IPS-NIHi11 (cell line): ENCODE measurements at regions not wholly inside any gene's neighbourhood (a gene's known extent, or its start where the extent isn't known, plus 50 kb on each side); places are given as distances from the start of the nearest gene placed in this dataset.

Experiments
- DNase-seq: peaks from one replicate; pipeline ENCODE4 v3.0.0; 2012; ENCODE audit warnings: mixed read lengths, low spot score

DNA sequence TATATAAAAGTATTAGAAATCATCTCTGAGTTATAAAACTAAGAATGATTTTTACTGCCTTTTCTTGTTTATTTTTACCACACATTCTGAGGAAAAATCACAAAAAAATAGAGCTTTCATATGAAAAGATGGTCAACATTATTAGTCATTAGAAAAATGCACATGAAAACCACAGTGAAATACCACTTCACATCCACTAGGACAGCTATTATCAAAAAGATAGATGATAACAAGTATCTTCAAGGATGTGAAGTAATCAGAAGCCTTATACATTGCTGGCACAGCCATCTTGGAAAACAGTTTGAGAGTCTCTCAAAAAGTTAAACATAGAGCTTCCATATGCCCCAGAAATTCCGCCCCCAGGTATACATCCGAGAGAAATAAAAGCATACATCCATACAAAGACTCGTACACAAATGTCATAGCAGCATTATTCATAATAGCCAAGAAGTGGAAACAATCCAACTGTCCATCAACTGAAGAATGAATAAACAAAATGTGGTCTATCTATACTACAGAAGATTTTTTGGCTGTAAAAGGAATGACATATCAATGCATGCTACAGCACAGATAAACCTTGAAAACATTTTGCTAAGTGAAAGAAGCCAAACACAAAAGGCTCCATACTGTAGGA is 523.9 kb downstream of the FUT8 start:
- DNase-seq, result no peak

DNA sequence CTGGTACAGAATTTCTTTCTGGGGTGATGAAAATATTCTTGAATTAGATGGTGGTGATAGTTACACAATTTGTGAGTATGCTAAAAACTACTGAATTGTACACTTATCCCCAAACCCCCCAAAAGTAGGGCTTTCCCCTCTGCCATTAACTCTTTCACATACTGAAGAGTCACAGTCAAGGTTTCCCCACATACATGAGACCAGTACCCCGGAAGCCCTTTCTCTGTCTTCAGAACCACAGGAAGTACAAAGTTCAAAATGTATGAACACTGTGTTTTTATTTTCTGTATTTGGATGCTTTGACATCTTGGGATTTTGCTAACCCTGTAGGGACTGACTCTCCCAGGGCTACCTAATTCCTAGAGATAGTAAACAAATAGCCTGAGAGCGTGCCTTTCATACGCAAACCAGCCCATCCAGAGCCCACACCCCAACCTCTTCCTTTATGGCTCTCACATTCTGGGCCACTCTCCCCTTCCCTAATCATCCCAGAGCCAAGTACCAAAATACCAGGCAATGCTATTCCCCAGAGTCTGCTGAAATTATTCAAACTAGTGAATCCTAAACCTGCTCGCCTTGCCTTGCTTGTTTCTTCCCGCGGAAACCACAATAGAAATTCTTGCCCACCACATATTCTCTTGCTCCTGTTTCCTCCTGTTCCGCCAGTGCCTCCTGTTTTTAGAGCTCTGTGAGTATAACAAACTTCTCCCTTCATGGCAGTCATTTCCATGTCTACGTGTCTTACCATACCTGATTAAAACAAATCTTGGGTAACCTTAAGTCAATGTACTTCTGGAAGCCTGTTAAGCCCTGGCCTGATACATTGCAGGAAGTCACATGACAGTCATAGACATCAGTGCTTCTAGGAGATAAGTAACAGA is 524.8 kb downstream of the FUT8 start:
- no peak for DNase-seq

DNA sequence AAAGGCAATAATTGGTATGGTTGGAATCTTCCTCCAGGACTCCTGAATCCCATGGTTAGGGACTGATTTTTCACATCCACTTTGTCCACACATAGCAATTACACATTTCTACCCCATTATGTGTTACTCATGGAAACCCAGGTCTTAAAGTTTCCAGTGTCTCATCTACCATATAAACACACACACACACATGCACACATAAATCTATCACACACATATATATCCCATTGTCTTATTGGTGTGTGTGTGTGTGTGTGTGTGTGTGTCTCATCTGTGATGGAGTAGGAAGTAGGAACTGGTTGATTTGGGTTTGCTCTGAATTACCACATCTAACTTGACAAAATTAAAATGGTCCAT is 525.4 kb downstream of the FUT8 start:
- DNase-seq, result no peak

DNA sequence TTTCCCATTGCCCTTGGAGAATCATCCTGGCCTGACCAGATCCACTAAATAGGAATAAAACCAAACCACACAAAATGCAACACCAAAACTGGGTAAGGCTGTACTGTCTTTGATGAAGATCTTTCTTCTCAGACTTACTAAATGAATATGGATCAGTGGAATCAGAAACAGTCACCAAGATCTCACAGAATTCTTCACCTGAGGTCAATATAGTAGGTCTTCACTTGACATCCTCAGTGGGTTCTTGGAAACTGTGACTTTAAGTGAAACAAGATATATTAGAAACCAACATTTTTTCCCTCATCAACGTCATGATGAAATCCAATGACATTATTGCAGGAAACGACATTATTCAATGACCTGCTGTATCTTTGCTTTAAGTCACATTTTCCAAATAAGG is 526.2 kb downstream of the FUT8 start:
- no peak for DNase-seq

DNA sequence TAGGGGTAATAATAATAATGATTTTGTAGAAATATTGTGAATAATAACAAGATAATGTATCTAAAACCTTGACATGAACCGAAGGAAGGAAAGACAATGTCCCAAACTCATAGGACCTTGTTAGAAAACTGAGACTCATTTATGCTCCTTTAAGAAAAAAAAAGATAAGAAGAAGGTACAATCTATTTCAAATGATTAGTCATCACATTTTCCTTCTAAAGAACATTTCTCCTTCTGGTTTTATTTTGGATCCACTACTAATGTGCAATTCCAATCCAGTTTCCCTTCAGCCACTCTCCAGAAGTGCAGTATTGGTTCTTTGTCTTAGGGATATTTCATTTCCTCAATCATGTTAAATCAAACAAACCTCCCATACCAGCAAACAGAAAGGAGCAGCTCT is 526.7 kb downstream of the FUT8 start:
- DNase-seq, result no peak

DNA sequence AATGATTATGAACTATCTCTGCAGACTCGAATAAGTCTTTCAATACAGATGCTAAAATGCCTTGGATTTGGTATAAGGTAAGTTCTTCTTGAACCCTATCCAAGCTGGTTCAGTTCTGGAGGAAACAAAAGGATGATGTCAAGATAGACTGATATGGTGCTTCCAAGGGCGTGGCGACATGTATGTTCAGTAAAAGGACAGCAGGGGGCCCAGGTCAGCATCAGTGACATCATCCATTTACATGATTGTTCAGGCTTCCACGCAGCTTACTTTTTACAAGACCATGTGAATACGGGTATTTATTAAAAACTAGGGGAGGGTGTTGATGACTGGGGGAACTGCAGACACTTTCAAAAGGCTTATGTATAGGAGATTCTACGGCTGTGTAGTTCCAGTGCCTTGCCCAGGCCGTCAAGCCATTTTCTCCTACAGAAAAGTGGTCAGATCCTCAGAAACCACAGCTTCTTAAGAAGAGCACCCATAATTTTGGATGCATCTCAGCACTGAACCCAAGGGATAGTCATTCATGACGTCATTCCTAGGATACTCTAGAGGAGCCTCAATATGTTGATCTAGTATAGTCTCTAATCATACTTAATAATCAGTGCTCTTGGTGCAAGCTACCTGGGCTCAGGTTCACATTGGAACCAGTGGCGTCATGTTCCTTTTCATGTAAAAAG is 527.7 kb downstream of the FUT8 start:
- DNase-seq, result no peak

DNA sequence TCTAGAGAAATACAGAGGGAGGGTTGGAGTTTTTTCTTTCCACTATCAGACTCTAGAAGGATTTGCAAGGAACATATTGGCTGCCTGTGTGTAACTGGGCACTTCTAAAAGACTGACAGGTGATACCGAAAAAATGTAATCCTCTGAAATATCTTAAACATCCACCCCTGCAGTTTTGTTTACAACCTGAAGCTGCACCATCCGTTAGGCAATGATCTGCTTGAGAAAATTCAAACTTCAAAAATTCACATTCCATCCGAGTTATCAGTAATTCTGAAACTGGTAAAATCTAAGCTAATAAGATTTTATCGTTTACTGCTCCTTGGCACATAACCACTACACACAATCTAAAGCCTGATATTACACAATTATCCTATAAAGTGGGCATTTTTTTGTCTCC is 528.6 kb downstream of the FUT8 start:
- DNase-seq, result no peak

DNA sequence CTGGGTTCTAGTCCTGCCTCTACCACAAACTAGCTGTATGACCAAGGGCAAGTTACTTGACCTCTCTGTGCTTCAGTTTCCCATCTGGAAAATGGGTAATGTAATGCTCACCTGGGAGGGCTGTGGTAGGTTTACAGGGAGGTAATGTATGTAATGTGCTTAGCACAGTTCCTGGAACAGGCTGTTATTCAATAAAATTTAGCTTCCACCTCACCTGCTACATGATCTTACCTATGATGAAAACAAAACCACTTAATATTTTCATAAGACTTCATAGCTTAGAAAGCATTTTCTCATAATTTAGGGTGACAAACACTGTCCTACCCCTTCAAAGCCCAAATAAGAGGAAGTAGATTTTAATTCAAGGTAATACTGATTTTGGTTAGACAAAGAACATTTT is 530.6 kb downstream of the FUT8 start:
- no peak for DNase-seq

DNA sequence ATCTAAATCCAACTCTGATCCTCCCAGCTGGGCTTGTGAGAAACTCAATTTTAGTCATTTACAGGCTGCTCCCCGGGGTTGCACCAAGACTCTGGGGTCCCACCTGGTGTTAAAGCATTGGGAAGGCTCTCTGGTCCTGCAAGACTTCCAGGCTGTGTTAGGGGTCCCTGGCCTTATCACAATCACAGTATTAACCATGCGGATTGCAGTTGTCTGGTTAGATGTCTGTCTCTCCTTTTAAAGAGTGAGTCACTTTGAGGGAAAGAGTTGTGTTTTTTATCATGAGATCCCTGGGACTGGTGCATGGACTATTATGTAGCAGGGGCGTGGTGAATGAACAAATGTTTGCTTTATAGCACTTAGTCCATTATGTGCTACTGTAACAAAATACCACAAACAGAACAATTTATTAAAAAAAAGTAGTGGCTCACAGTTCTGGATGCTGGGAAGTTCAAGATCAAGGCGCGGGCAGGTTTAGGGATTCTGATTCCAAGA is 531.4 kb downstream of the FUT8 start:
- DNase-seq, result no peak

DNA sequence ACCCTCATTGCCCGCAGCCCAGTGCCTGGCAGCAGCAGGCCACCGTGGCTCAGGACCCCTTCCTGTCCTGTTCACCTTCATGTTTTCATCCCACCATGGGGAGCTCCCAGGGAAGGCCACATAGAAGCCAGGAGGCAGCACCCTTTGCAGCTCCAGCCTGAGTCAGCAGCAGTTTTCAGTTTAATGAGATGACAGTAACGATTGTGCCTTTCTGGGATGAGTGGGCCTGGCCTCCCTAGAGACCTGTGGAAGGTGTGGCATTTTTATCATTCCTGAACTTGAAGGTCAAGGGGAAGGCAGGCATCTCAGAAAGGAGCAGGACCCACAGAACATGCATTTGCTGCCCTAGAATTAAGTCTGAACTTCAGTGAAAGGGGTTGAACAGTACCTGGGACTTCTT is 532.8 kb downstream of the FUT8 start:
- DNase-seq, result no peak

DNA sequence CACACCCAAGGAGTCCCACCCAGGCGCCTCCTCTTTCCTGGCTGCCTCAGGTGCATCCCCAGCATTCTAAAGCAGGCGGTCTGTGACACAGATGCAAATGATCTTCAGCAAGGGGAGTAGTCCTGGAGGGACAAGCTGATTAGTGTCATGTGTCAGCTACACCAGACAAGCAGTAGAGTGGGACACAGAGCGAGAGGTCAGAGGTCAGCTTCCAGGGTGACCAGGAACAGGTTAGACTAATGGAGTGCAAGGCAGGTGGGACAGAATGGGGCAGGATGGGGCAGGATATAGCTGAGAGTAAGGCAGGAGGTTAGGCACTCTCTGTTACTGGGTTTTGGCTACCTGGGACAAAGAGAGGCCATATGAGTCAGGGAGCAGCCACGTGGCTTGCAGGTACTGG is 534.0 kb downstream of the FUT8 start:
- no peak for DNase-seq

DNA sequence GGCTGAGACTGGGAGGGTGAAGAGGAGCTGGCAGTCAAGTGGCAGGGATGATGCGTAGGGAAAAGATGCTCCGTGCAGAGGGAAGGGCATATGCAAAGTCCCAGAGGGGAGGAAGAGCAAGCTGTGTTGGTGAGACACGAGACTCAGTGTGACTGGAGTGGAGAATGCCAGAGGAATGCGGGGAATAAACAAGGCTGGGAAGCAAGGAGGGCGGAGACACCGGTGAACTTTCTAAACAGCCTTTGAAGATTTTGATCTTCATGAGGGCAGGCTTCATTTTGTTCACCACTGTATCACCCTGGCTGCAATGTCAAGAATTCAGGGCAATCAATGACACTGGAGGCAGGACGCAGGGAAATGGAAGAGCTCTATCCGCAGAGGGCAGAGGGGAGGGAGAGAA is 535.8 kb downstream of the FUT8 start:
- no peak for DNase-seq

DNA sequence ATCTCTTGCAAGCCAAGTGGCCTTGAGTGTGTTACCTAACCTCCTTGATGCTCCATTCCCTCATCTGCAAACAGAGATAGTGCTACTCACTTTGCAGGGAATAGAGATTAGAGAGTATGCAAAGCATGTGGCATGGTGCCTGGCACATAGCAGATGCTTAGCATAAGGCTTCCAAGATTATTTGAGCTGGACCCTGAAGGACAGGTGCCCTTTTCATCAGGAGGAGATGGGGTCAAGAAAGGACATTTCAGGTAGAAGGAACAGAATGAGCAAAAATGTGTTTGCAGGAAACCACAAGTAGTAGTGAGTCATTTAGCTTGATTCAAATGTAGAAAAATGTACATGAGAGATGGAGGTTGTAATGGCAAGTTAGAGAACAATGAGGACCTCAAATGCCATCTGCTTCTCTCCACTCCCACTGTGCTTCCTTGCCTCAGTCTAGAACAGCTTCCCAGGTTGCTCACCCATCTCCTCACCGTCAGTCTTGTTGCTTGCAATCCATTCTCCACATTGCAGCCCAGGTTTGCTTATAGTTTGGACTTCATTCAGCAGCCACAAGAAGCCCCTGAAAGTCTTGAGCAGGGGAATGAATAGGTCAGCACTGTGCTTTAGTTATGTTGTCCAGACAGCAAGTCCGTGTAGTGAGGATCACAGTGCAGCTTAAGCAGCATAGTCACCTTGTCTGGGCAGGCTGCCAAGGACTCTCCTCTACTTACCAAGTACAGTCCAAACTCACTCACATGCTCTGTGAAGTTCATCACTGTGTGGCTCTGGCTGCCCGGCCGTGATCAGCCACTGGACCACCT is 536.3 kb upstream of the CCDC196 start:
- DNase-seq, result no peak

DNA sequence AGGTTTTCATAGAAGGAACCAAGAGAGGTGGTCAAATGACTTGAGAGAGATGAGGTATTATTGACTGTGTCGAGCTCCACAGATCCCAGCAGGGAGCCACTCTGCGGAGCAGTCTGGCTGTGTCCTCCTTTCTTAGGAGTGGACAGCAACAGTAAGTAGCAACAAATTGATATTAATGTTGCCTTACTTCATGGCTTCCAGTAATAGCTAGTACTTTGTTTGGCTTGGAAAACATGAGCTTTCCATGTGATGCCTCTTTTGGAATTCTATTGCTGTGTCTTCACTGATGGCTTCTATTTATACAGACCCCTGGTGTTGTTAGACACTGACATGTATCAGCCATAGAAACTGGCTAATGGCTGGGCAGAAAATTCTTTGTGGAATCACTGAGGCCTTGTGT is 531.2 kb upstream of the CCDC196 start:
- DNase-seq, result no peak

DNA sequence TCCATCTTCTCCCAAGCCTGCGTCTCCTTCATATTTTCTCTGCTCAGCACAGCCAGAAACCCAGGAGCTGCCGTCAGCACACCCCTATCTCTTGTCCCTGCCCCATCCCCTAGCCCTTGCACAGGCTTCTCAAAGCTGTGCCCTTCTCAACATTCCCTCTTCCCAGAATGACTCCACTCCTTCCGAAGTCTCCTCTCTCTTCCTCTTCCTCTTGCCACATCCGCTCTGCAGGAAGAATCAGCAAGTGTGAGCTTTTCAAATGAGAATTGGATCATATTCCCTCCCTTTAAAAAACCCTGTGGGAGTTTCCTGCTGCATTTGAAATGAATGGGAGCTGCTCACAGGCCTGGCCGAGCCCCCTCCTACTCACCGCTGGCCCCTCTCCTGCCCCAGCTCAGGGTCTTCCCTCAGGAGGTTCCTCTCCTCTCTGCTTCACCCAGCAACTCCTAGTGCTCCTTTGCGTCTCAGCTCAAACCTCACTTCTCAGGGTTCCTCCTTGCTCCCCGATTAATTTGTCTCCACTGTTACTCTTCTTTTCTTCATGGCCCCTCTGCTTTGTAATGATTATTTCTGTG is 528.5 kb upstream of the CCDC196 start:
- peak; percentile 30 for DNase-seq

DNA sequence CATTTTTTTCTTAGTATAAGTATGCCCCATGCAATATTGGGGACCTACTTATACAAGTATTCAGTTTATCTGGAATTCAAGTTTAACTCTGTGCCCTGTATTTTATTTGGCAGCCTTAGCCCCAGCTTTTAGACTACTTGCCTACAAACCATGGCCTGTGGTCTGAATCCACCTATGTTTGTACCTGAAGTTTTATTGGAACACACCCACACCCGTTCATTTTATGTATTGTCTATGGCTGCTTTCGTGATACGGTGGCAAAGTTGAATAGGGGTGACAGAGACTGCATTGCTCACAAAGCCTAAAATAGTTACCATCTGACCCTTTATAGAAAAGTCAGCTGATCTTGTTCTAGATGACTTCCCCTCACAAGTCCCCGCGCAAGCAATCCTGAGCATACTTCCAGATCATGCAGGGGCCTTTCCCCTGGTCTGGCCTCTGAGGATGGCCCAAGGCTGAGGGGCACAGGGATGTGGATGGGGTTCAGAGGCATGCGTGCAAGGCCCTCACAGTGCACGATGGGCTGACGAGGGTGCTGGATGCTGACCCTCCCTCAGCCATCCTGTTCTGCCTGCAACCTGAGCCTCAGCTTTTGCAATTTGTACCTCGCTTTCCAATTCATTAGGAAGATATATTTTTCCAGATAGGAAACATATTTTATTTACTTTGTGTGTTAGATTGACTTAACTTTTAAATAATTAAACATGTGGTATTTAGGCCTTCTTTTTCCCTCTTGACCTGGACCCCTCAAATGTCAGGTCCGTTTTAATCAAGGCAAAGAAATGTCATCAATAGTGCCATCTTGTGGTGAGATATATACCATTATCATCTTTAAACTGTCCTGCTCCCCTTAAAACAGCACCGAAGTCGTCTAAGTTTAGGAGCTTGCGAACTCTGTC is 527.3 kb upstream of the CCDC196 start:
- peak; percentile 49 for DNase-seq

DNA sequence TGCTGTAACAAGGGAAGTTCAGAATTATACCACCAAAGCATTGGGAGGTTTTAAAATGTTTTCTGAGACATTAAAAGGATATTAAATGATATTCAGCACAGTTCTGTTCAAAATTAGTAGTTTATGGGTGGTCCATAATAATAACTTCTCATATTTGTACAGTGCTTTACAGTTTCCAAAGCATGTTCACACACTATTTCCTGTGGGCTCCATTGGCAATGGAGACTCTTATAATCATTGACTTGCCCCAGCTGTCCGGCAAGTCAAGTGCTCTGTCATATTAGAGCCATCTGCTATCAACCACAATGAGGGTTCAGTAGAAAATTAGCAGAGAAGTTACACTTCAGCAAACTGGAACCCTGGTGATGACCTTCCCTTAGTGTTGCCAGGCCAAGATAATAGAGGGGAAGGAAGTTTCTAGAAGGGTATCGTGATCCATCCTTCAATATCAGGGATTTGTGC is 526.6 kb upstream of the CCDC196 start:
- no peak for DNase-seq

DNA sequence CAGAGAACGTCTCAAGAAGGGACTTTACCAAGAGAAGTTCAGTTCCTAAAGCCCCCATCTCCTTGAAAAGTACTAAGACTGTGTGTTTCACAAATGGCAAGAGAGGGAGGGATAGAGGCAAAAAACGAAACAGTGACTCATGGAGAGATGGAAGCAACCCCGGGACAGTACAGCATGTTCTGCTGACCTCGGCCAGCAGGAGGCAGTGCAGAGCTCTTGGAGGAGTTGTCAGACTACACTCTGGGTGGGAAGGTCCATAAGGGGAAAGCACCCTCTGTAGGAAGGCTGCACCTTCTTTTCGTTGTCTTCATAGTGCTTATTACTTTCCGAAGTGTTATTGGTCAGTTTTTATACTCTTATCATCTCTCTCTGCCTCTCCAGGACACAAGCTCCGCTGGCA is 525.2 kb upstream of the CCDC196 start:
- peak; percentile 74 for DNase-seq

DNA sequence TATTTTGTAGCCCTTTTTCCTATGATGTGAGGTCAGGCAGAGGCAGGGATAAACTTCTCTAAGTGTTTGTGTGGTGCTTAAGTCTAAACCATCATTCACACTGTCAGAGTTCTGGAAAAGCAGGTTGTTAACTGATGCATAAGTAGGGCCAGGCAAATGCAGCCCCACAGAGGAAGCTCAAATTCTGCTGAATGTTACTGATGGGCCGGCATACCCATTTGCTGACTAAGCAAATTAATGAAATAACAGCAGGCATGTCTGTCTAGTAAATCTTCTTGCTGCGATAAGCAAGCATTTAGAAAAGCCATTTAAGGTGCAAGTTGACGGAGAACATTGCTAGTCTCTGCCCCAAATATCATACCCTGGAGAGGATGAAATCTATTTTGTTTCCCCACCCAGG is 523.2 kb upstream of the CCDC196 start:
- DNase-seq, result no peak

DNA sequence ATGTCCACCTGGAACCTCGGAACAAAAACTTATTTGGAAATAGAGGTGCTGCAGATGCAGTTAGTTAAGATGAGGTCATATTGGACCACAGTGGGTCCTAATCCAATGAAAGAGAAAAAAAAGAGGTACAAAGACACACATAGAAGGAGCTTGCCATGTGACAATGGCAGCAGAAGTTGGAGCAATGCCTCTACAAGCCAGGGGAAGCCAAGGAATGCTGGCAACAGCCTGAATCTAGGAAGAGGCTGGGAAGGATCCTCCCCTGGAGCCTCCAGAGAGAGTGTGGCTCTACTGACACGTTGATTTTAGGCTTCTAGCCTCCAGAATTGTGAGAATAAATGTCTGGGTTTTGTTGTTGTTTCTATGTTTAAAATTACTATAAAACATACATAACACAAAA is 521.8 kb upstream of the CCDC196 start:
- no peak for DNase-seq

DNA sequence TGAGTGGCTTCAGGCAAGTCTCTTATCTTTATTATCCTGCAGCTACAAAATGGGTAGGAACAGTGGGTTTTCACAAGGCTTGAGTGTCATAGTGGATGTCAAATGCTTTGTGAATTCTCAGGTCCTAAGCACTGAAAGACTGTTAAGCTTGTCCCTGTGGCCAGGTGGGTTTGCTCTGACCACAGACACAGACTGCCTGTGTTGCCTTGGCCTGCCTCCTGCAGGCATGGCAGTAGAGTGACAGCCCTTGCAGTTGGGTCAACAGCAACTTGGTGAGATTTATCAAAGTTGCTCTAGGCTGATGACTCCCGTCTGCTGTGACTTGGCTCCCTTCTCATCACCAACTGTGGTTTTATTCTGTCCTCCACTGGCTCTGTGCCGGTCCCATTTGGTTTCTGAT is 520.0 kb upstream of the CCDC196 start:
- no peak for DNase-seq
